ENCODE measurements at regions not wholly inside any gene's neighbourhood (a gene's known extent, or its start where the extent isn't known, plus 50 kb on each side); places are given as distances from the start of the nearest gene placed in this dataset.

- TF ChIP-seq POLR2AphosphoS5 (IDR thresholded peaks at IDR 0.05; ENCODE audit: insufficient read depth, low read depth, low read length) (no peak), POLR2A (IDR thresholded peaks at IDR 0.05; ENCODE audit: low read depth, low read length) (no peak), CTCF (IDR thresholded peaks at IDR 0.05; ENCODE audit: extremely low read depth in 1 of 2, insufficient read depth in 1 of 2, low read depth in 1 of 2, low read length in 2 of 2) (no peak), MAX (IDR thresholded peaks at IDR 0.05; ENCODE audit: insufficient read depth, insufficient read length) (no peak), JUN (IDR thresholded peaks at IDR 0.05; ENCODE audit: borderline replicate concordance, insufficient read depth, insufficient read length, low read depth) (no peak)
Measured at GRCh38 chr5:162931501-162931900, 505.9 kb upstream of the CCNG1 start.

Data from endothelial cell of umbilical vein (primary cell).